Sigmoid colon (tissue), 4 donors: ENCODE measurements at regions not wholly inside any gene's neighbourhood (a gene's known extent, or its start where the extent isn't known, plus 50 kb on each side); places are given as distances from the start of the nearest gene placed in this dataset.

ENCODE experiments used
- CTCF ChIP-seq, 4 experiments: fragments of 450-650 bp in 3 of 4; fragments of 200-600 bp in 1 of 4; IDR thresholded peaks; one replicate each; pipeline ENCODE4 v1.5.1; 2016 to 2019; ENCODE audit warnings: antibody characterized with exemption in 4 of 4, mild to moderate bottlenecking in 3 of 4, moderate library complexity in 2 of 4
- EP300 ChIP-seq, 4 donors: sonication (generic); formaldehyde crosslinking; IDR thresholded peaks; one replicate each; pipeline ENCODE4 v1.6.1; 2017; ENCODE audit warnings: antibody characterized with exemption in 4 of 4
- POLR2A ChIP-seq, 2 donors: fragments of 450-650 bp; IDR thresholded peaks; one replicate each; pipeline ENCODE4 v1.6.1; 2016; ENCODE audit warnings: antibody characterized with exemption in 2 of 2, mild to moderate bottlenecking in 2 of 2, moderate library complexity in 2 of 2
- POLR2AphosphoS5 ChIP-seq, 4 donors: sonication (generic); formaldehyde crosslinking; IDR thresholded peaks; one replicate each; pipeline ENCODE4 v1.6.1; 2017; ENCODE audit warnings: antibody characterized with exemption in 4 of 4

- TF ChIP-seq CTCF (IDR thresholded peaks at IDR 0.05): no peak
- no peak for TF ChIP-seq POLR2A (IDR thresholded peaks at IDR 0.05)
- TF ChIP-seq POLR2AphosphoS5 (IDR thresholded peaks at IDR 0.05): no peak
- TF ChIP-seq EP300 (IDR thresholded peaks at IDR 0.05): no peak
Observed at GRCh38 chr11:23846902-23847422, 649.9 kb upstream of the LUZP2 start.
